GM12865 (cell line): ENCODE measurements at regions not wholly inside any gene's neighbourhood (a gene's known extent, or its start where the extent isn't known, plus 50 kb on each side); places are given as distances from the start of the nearest gene placed in this dataset.

ENCODE experiments used
- DNase-seq: peaks from one replicate; pipeline ENCODE4 v3.0.0; 2010; ENCODE audit warnings: low read depth
- H3K4me3 ChIP-seq: 2 replicates; pipeline ENCODE4 v1.5.1; 2011; ENCODE audit warnings: mild to moderate bottlenecking, low read depth, low read length, control low read depth
- CTCF ChIP-seq: IDR thresholded peaks from 2 replicates; pipeline ENCODE4 v1.5.1; 2011; ENCODE audit warnings: low read length, control low read depth, low read depth, inconsistent platforms; ENCODE audit not compliant: insufficient read depth; ENCODE audit errors: missing control alignments

GRCh38 chr17:34756637-34757021 lies 177.2 kb downstream of the TMEM132E start:
- DNase-seq, result no peak
- TF ChIP-seq CTCF, result no peak
- H3K4me3 ChIP-seq, result no peak overlapping the region

GRCh38 chr17:34755981-34756636 lies 176.7 kb downstream of the TMEM132E start:
- TF ChIP-seq CTCF, result no peak
- no peak overlapping the region for H3K4me3 ChIP-seq
- no peak for DNase-seq

DNA sequence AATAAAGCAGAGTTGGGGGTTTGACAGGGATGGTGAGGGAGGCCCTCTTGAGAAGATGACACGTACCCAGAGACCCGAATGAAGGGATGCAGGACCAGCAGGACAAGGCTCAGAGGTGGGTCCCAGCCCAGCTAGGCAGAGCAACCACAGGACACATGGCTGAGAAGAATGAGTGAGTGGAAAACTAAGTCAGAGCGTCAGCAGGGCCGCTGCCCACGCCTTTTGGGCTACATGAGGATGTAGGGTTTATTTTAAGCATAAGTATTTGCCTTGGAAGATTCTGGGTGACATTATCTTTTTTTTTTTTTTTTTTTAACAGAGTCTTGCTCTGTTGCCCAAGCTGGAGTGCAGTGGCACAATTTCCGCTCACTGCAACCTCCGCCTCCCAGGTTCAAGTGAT lies 176.0 kb downstream of the TMEM132E start:
- no peak overlapping the region for H3K4me3 ChIP-seq
- no peak for DNase-seq
- TF ChIP-seq CTCF, result no peak

- TF ChIP-seq CTCF, result no peak
- DNase-seq, result no peak
- no peak overlapping the region for H3K4me3 ChIP-seq
These were observed 170.6 kb downstream of the TMEM132E start for GRCh38 chr17:34750004-34750403.

GRCh38 chr17:34741967-34742366 lies 162.6 kb downstream of the TMEM132E start:
- H3K4me3 ChIP-seq, result no peak overlapping the region
- no peak for DNase-seq
- no peak for TF ChIP-seq CTCF

DNA sequence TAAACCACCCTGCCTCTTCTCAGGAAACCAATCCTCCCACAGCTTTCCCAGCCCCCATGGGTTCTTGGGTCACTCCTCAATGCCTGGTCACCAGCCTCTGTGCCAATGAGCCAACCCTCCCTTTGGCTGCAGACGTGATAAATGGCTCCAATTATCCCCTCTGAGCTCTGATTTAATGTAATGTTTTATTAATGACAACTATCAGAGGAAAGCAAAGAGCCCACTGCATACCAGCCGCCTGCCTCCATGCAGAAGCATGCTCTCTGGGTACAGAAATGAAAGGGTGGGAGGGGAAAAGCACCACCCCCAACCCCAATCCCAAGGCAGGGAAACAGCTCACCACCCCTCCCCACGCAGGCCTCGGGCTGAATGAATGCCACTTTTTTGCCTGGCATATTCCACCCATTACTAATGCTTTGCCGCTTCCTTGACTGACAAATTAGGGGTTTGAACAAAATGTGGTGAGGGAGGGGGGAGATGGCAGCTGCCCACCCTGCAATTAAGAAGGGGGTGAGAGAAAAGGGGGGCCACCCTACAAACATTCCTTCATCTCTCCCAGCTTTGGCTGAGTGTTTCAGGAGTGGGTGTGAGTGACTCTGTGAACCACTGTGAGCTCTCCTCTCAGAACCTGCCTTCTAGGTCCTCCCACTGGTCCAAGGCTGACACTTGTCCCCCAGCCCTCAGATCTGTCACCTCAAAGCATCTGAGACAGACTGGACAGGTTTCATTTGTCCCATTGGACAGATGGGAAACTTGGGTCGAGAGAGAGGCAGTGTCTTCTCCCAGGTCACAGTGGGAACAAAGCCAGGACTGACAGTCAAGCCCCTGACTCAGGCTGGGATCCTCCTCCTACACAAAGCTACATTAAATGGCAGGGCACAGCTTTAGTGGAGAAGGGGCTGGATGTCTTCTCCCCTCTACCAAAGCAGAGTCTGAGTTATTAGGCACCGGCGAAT lies 161.5 kb downstream of the TMEM132E start:
- no peak for TF ChIP-seq CTCF
- no peak overlapping the region for H3K4me3 ChIP-seq
- DNase-seq, result no peak
